ENCODE measurements at regions not wholly inside any gene's neighbourhood (a gene's known extent, or its start where the extent isn't known, plus 50 kb on each side); places are given as distances from the start of the nearest gene placed in this dataset.

DNA sequence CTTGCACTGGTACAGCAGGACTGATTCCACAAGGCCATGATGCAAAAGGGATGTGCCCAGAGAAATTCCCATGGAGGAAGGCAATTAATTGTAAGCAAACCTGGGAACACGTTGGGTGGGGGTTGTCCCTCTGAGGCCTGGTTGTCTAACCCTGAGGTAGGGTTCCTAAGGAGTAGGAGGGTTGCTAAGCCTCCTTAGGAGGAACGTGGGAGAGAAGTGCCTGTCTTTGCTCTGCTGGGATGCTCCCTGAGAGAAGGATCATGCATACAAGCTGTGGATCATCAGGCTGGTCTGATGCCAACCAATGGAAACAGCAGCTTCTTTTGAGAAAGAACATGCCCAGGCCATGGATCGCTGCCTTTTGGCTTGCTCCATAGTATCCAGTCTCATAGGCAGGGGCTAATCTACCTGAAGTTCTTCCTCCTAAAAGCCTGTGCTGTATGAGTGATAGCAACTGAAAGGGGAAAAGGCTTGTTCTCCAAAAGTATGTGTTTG, 203.7 kb upstream of the NPVF start:
- Histone ChIP-seq H3K27ac (replicated peaks in 1 of 4) (no peak overlapping the region), H3K4me1 (peaks cover 0 to 9% (median 0%) of the 10 kb centered on the region in 4 donors), H3K9me3 (no peaks in the 10 kb centered on the region), H3K36me3 (no peaks in the 10 kb centered on the region), H3K27me3 (no peaks in the 10 kb centered on the region), H3K4me3 (no peak overlapping the region)
- TF ChIP-seq POLR2AphosphoS5 (IDR thresholded peaks at IDR 0.05) (no peak), POLR2A (IDR thresholded peaks at IDR 0.05; ENCODE audit: low read depth) (no peak), EP300 (IDR thresholded peaks at IDR 0.05) (no peak)
- TF ChIP-seq, protein P1, sequence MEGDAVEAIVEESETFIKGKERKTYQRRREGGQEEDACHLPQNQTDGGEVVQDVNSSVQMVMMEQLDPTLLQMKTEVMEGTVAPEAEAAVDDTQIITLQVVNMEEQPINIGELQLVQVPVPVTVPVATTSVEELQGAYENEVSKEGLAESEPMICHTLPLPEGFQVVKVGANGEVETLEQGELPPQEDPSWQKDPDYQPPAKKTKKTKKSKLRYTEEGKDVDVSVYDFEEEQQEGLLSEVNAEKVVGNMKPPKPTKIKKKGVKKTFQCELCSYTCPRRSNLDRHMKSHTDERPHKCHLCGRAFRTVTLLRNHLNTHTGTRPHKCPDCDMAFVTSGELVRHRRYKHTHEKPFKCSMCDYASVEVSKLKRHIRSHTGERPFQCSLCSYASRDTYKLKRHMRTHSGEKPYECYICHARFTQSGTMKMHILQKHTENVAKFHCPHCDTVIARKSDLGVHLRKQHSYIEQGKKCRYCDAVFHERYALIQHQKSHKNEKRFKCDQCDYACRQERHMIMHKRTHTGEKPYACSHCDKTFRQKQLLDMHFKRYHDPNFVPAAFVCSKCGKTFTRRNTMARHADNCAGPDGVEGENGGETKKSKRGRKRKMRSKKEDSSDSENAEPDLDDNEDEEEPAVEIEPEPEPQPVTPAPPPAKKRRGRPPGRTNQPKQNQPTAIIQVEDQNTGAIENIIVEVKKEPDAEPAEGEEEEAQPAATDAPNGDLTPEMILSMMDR (IDR thresholded peaks at IDR 0.05) = no peak
- intact Hi-C loops (cut with DNase I) = no loop called here
- WGBS = 64% methylated on average over 3 of the region's 3 CpGs
- no peak for DNase-seq (ENCODE audit: extremely low spot score)

- 78% methylated on average over 2 of the region's 2 CpGs for WGBS
- no peaks in the 10 kb centered on the region for H3K36me3 ChIP-seq
- H3K9me3 ChIP-seq = no peaks in the 10 kb centered on the region
- no peak overlapping the region for H3K27ac ChIP-seq (replicated peaks in 1 of 4)
- intact Hi-C loops (cut with DNase I) = no loop called here
- peaks cover 0 to 9% (median 0%) of the 10 kb centered on the region in 4 donors for H3K4me1 ChIP-seq
- no peaks in the 10 kb centered on the region for H3K27me3 ChIP-seq
- no peak overlapping the region for H3K4me3 ChIP-seq
- TF ChIP-seq, protein P1 (IDR thresholded peaks at IDR 0.05) = no peak
- no peak for TF ChIP-seq EP300 (IDR thresholded peaks at IDR 0.05)
- TF ChIP-seq POLR2A (IDR thresholded peaks at IDR 0.05; ENCODE audit: low read depth) = no peak
- no peak for TF ChIP-seq POLR2AphosphoS5 (IDR thresholded peaks at IDR 0.05)
- DNase-seq (ENCODE audit: extremely low spot score) = no peak
These were observed 204.5 kb upstream of the NPVF start for GRCh38 chr7:25432807-25433206.

- Histone ChIP-seq H3K27ac (replicated peaks in 1 of 4) (no peak overlapping the region), H3K4me1 (no peaks in the 10 kb centered on the region), H3K4me3 (no peak overlapping the region), H3K36me3 (no peaks in the 10 kb centered on the region), H3K9me3 (peaks cover 0 to 22% (median 12%) of the 10 kb centered on the region in 4 donors), H3K27me3 (no peaks in the 10 kb centered on the region)
- DNase-seq (ENCODE audit: extremely low spot score) = no peak
- intact Hi-C loops (cut with DNase I) = no loop called here
- 94% methylated on average over 3 of the region's 3 CpGs for WGBS
- TF ChIP-seq POLR2AphosphoS5 (IDR thresholded peaks at IDR 0.05) = no peak
- TF ChIP-seq, protein P1 (IDR thresholded peaks at IDR 0.05) = no peak
- TF ChIP-seq EP300 (IDR thresholded peaks at IDR 0.05) = no peak
- TF ChIP-seq POLR2A (IDR thresholded peaks at IDR 0.05; ENCODE audit: low read depth) = no peak
These were observed 208.1 kb upstream of the NPVF start for GRCh38 chr7:25436413-25436812.

DNA sequence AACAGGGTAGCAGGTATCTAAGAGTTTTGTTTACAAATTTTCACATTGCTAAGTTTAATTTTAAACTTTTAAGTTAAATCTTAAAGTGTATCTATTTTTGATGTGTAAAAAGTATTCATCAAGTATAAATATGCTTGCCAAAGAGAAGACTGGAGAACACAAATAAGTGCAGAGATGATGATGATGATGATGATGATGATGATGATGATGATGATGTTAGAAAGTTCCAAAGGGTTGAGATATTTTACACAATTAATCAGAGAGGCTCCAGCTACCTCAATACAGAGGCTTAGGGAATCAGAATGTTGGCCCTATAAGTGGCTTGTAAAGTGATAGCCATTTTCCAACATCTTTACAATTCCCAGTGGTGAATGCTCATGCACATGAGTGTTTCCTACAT, 209.0 kb upstream of the NPVF start:
- intact Hi-C loops (cut with DNase I) = no loop called here
- H3K27me3 ChIP-seq = no peaks in the 10 kb centered on the region
- H3K9me3 ChIP-seq = peaks cover 0 to 30% (median 20%) of the 10 kb centered on the region in 4 donors
- no peaks in the 10 kb centered on the region for H3K36me3 ChIP-seq
- H3K4me3 ChIP-seq = no peak overlapping the region
- H3K27ac ChIP-seq (replicated peaks in 1 of 4) = no peak overlapping the region
- no peak for DNase-seq (ENCODE audit: extremely low spot score)
- no peaks in the 10 kb centered on the region for H3K4me1 ChIP-seq
- no peak for TF ChIP-seq POLR2A (IDR thresholded peaks at IDR 0.05; ENCODE audit: low read depth)
- TF ChIP-seq POLR2AphosphoS5 (IDR thresholded peaks at IDR 0.05) = no peak
- TF ChIP-seq, protein P1 (IDR thresholded peaks at IDR 0.05) = no peak
- TF ChIP-seq EP300 (IDR thresholded peaks at IDR 0.05) = no peak

- Histone ChIP-seq H3K4me1 (no peaks in the 10 kb centered on the region), H3K36me3 (no peaks in the 10 kb centered on the region), H3K4me3 (no peak overlapping the region), H3K27ac (replicated peaks in 1 of 4) (no peak overlapping the region), H3K9me3 (peaks cover 0 to 33% (median 17%) of the 10 kb centered on the region in 4 donors), H3K27me3 (no peaks in the 10 kb centered on the region)
- WGBS = 67% methylated on average over 1 of the region's 1 CpG
- no peak for DNase-seq (ENCODE audit: extremely low spot score)
- intact Hi-C loops (cut with DNase I) = no loop called here
- TF ChIP-seq, protein P1 (IDR thresholded peaks at IDR 0.05) = no peak
- no peak for TF ChIP-seq POLR2AphosphoS5 (IDR thresholded peaks at IDR 0.05)
- TF ChIP-seq EP300 (IDR thresholded peaks at IDR 0.05) = no peak
- no peak for TF ChIP-seq POLR2A (IDR thresholded peaks at IDR 0.05; ENCODE audit: low read depth)
These were observed 216.7 kb upstream of the NPVF start for GRCh38 chr7:25444991-25445390.
